Spleen (tissue), 11 donors: ENCODE measurements at regions not wholly inside any gene's neighbourhood (a gene's known extent, or its start where the extent isn't known, plus 50 kb on each side); places are given as distances from the start of the nearest gene placed in this dataset.

Experiments
- DNase-seq: peaks from one replicate; pipeline ENCODE4 v3.0.0-alpha.2; 2020
- H3K27ac ChIP-seq, 8 donors: fragments of 200-600 bp; sonication (generic) in 7 of 8; 1 replicate in 4 of 8; 2 replicates in 4 of 8; pipeline versions ENCODE4 v1.5.0 to v1.8.0; 2016 to 2021; ENCODE audit warnings: inconsistent platforms in 4 of 8, mild to moderate bottlenecking in 4 of 8, moderate library complexity in 1 of 8
- H3K27me3 ChIP-seq, 7 donors: fragments of 200-600 bp; sonication (generic) in 6 of 7; replicated peaks in 1 of 7; 1 replicate in 4 of 7; 2 replicates in 3 of 7; pipeline versions ENCODE4 v1.5.0 to v1.8.0; 2016 to 2021; ENCODE audit warnings: inconsistent platforms in 3 of 7, mild to moderate bottlenecking in 1 of 7
- H3K36me3 ChIP-seq, 6 donors: fragments of 200-600 bp; sonication (generic) in 5 of 6; 1 replicate in 4 of 6; 2 replicates in 2 of 6; pipeline versions ENCODE4 v1.5.0 to v1.8.0; 2016 to 2021; ENCODE audit warnings: inconsistent platforms in 2 of 6
- H3K4me1 ChIP-seq, 6 donors: fragments of 200-600 bp; sonication (generic) in 5 of 6; 1 replicate in 3 of 6; 2 replicates in 3 of 6; pipeline versions ENCODE4 v1.5.0 to v1.8.0; 2016 to 2021; ENCODE audit warnings: inconsistent platforms in 3 of 6
- H3K4me3 ChIP-seq, 8 donors: fragments of 200-600 bp; sonication (generic) in 7 of 8; 1 replicate in 4 of 8; 2 replicates in 4 of 8; pipeline versions ENCODE4 v1.5.0 to v1.8.0; 2016 to 2021; ENCODE audit warnings: inconsistent platforms in 4 of 8, mild to moderate bottlenecking in 4 of 8, moderate library complexity in 2 of 8
- H3K9me3 ChIP-seq, 8 donors: fragments of 200-600 bp; sonication (generic) in 7 of 8; 1 replicate in 4 of 8; 2 replicates in 4 of 8; pipeline versions ENCODE4 v1.5.0 to v1.8.0; 2016 to 2021; ENCODE audit warnings: inconsistent platforms in 4 of 8
- POLR2A ChIP-seq, 3 donors: fragments of 450-650 bp; IDR thresholded peaks; one replicate each; pipeline ENCODE4 v1.5.1; 2017; ENCODE audit warnings: antibody characterized with exemption in 3 of 3, mild to moderate bottlenecking in 1 of 3
- POLR2AphosphoS5 ChIP-seq, 3 donors: sonication (generic); formaldehyde crosslinking; IDR thresholded peaks; one replicate each; pipeline ENCODE4 v1.5.1; 2017; ENCODE audit warnings: antibody characterized with exemption in 3 of 3
- WGBS, 5 donors: extraction: QIAGEN DNeasy Blood & Tissue Kit in 3 of 5; methylation state at CpG; one replicate each; pipeline versions ENCODE4 v1.1.5 to v1.1.7; 2013 to 2018; 5-methylcytosine and 5-hydroxymethylcytosine counted together
- intact Hi-C: fragments of 100-400 bp; cut with DNase I; formaldehyde crosslinking; loops from one replicate; pipeline ENCODE4 v1.15.0; 2023; ENCODE audit warnings: low total_unique reads
- TF ChIP-seq, protein P1 (sequence below), 11 experiments: fragments of 200-600 bp in 7 of 11; fragments of 450-650 bp in 4 of 11; sonication (generic) in 4 of 11; IDR thresholded peaks in 8 of 11; conservative IDR thresholded peaks in 3 of 11; 1 replicate in 7 of 11; 2 replicates in 4 of 11; pipeline versions ENCODE4 v1.4.0 to v1.8.0; 2016 to 2021; ENCODE audit warnings: antibody characterized with exemption in 11 of 11, inconsistent platforms in 4 of 11, mild to moderate bottlenecking in 1 of 11
- donor health status: healthy with polysubstance abuse.
- donor health status: DM: no; HTN: no; CAD: no; lungs with moderate emphysema.
- donor health status: DM: no; HTN: no; CAD: no.
- donor health status: Bipolar disorder and iron deficiency.
- donor health status: healthy.
- donor health status: DM: no; HTN: no; CAD: no.
- donor health status: DM: yes; HTN: yes; CAD: no.

DNA sequence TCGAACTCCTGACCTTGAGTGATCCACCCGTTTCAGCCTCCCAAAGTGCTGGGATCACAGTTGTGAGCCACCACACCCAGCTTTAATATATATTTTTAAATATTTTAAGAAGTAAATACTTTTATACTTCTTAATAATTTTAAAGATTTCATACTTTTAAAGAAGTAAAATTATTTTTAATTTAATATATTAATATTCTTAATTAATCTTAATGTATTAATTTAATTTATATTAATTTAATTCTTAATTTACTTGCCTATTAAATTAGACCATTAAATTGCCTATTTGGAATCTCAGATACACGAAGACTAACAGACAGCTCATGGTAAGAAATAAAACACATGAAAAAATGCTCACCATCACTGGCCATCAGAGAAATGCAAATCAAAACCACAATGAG is 1087.4 kb downstream of the CDH18 start:
- 68 to 86% (median 83%) methylated on average over 3 of the region's 3 CpGs for WGBS, 5 donors
- intact Hi-C loops, result no loop called here
- H3K36me3 ChIP-seq, result no peaks in the 10 kb centered on the region
- H3K4me1 ChIP-seq, result no peaks in the 10 kb centered on the region
- TF ChIP-seq, protein P1, sequence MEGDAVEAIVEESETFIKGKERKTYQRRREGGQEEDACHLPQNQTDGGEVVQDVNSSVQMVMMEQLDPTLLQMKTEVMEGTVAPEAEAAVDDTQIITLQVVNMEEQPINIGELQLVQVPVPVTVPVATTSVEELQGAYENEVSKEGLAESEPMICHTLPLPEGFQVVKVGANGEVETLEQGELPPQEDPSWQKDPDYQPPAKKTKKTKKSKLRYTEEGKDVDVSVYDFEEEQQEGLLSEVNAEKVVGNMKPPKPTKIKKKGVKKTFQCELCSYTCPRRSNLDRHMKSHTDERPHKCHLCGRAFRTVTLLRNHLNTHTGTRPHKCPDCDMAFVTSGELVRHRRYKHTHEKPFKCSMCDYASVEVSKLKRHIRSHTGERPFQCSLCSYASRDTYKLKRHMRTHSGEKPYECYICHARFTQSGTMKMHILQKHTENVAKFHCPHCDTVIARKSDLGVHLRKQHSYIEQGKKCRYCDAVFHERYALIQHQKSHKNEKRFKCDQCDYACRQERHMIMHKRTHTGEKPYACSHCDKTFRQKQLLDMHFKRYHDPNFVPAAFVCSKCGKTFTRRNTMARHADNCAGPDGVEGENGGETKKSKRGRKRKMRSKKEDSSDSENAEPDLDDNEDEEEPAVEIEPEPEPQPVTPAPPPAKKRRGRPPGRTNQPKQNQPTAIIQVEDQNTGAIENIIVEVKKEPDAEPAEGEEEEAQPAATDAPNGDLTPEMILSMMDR (IDR thresholded peaks at IDR 0.05 in 8 of 11, conservative IDR thresholded peaks at IDR 0.05 in 3 of 11), result no peak
- no peak for TF ChIP-seq POLR2AphosphoS5 (IDR thresholded peaks at IDR 0.05)
- TF ChIP-seq POLR2A (IDR thresholded peaks at IDR 0.05), result no peak
- H3K9me3 ChIP-seq, result peaks cover 0 to 4% (median 0%) of the 10 kb centered on the region in 8 donors
- no peak overlapping the region for H3K4me3 ChIP-seq
- no peak for DNase-seq
- H3K27me3 ChIP-seq, result no peaks in the 10 kb centered on the region
- H3K27ac ChIP-seq, result no peak overlapping the region

DNA sequence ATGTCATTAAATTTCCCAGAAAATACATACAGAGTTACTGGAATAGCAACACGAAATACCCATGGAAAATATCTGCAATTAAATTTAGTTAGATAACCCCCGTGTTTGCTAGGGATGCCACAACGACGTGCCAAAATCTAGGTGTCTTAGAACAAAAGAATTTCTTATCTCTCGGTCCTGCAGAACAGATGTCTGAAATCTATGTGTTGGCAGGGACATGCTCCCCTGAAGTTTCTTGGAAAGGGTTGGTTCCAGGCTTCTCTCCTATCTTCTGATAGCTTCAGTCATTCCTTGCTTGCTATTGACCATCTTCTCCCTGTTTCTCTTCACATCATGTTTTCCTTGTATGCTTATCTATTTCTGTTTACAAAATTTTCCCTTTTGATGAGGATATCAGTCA is 1067.0 kb downstream of the CDH18 start:
- H3K4me3 ChIP-seq, result no peak overlapping the region
- WGBS, 5 donors, result 66 to 83% (median 75%) methylated on average over 5 of the region's 5 CpGs
- no peaks in the 10 kb centered on the region for H3K4me1 ChIP-seq
- no peak for DNase-seq
- no peaks in the 10 kb centered on the region for H3K9me3 ChIP-seq
- no peaks in the 10 kb centered on the region for H3K36me3 ChIP-seq
- H3K27me3 ChIP-seq, result no peaks in the 10 kb centered on the region
- intact Hi-C loops, result no loop called here
- H3K27ac ChIP-seq, result no peak overlapping the region
- TF ChIP-seq, protein P1 (IDR thresholded peaks at IDR 0.05 in 8 of 11, conservative IDR thresholded peaks at IDR 0.05 in 3 of 11), result no peak
- TF ChIP-seq POLR2A (IDR thresholded peaks at IDR 0.05) (no peak), POLR2AphosphoS5 (IDR thresholded peaks at IDR 0.05) (no peak)

DNA sequence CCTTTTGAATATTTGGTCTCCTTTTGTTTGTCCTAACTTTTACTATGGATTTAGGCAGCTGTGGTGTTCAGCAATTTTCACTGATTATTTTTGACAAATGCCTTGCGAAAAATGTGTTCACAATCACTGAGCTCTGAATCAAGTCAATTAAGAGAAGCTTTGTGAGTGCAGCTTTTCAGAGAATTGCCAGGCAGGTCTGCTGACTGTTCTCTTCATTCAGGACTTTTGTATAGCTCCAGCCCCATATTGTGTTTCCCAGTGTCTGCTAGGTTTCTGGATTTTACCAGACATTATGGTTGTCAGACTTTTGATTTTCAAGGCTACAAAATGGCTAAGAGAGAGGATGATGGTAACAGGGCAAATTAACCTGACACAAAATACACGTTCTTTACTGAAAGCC is 1055.9 kb downstream of the CDH18 start:
- WGBS, 5 donors, result 79 to 85% (median 82%) methylated on average over 2 of the region's 2 CpGs
- TF ChIP-seq POLR2AphosphoS5 (IDR thresholded peaks at IDR 0.05) (no peak), POLR2A (IDR thresholded peaks at IDR 0.05) (no peak)
- TF ChIP-seq, protein P1 (IDR thresholded peaks at IDR 0.05 in 8 of 11, conservative IDR thresholded peaks at IDR 0.05 in 3 of 11), result no peak
- no peak overlapping the region for H3K27ac ChIP-seq
- no peaks in the 10 kb centered on the region for H3K4me1 ChIP-seq
- intact Hi-C loops, result no loop called here
- no peak overlapping the region for H3K4me3 ChIP-seq
- H3K36me3 ChIP-seq, result no peaks in the 10 kb centered on the region
- DNase-seq, result no peak
- no peaks in the 10 kb centered on the region for H3K9me3 ChIP-seq
- H3K27me3 ChIP-seq, result no peaks in the 10 kb centered on the region

DNA sequence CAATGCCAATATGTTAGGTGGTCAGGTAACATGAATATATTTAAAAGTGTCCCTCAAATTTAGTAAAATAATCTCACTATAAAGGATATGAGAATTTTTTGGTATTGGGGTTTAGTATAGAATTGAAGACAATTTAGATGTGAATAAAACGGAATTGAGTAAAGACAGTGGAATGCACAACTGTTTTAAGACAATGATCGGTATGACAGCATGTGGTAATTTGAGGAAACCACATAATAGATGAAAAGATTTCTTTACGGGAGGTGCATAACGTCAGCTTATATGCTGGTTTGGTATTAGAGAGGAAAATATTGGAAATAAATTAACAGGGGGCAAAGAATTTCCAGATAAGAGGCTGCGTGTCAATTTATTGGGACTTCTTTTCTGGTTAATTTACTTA is 1043.2 kb downstream of the CDH18 start:
- intact Hi-C loops, result no loop called here
- no peaks in the 10 kb centered on the region for H3K27me3 ChIP-seq
- peaks cover 0 to 19% (median 9%) of the 10 kb centered on the region in 8 donors for H3K9me3 ChIP-seq
- H3K36me3 ChIP-seq, result no peaks in the 10 kb centered on the region
- TF ChIP-seq POLR2AphosphoS5 (IDR thresholded peaks at IDR 0.05), result no peak
- TF ChIP-seq, protein P1 (IDR thresholded peaks at IDR 0.05 in 8 of 11, conservative IDR thresholded peaks at IDR 0.05 in 3 of 11), result no peak
- no peak for TF ChIP-seq POLR2A (IDR thresholded peaks at IDR 0.05)
- no peak for DNase-seq
- H3K27ac ChIP-seq, result no peak overlapping the region
- 50 to 68% (median 55%) methylated on average over 5 of the region's 5 CpGs for WGBS, 5 donors
- H3K4me3 ChIP-seq, result no peak overlapping the region
- no peaks in the 10 kb centered on the region for H3K4me1 ChIP-seq
